WTC11 (cell line): ENCODE measurements at regions not wholly inside any gene's neighbourhood (a gene's known extent, or its start where the extent isn't known, plus 50 kb on each side); places are given as distances from the start of the nearest gene placed in this dataset.

Source experiments
- ATAC-seq: fragments of 200-7000 bp; cut with Tn5 transposase; 2 replicates; pipeline ENCODE4 v1.10.0; 2021; ENCODE audit warnings: mild to moderate bottlenecking, moderate library complexity
- CTCF ChIA-PET: fragments of 300-600 bp; sonication (Branson Sonifier 250); formaldehyde crosslinking; loops from one replicate; lab custom pipeline; 2021; ENCODE audit warnings: antibody characterized with exemption; lab: Charles Lee
- POLR2A ChIA-PET: fragments of 350-600 bp; sonication (Branson Sonifier 250); formaldehyde crosslinking; loops from one replicate; lab custom pipeline; 2021; ENCODE audit warnings: antibody characterized with exemption; lab: Charles Lee
- DNase-seq: peaks from one replicate; pipeline ENCODE4 v3.0.0; 2021; ENCODE audit warnings: low spot score
- H3K27ac Mint-ChIP-seq: 2 replicates; pipeline ENCODE4 v1.8.0; 2021; ENCODE audit warnings: mixed read lengths
- H3K27me3 Mint-ChIP-seq: 2 replicates; pipeline ENCODE4 v1.8.0; 2021; ENCODE audit warnings: low read depth, mild to moderate bottlenecking, moderate library complexity, mixed read lengths
- H3K36me3 Mint-ChIP-seq: 2 replicates; pipeline ENCODE4 v1.8.0; 2021; ENCODE audit warnings: mixed read lengths
- H3K4me1 Mint-ChIP-seq: 2 replicates; pipeline ENCODE4 v1.8.0; 2022; ENCODE audit warnings: mixed read lengths
- H3K4me3 Mint-ChIP-seq: 2 replicates; pipeline ENCODE4 v1.8.0; 2021; ENCODE audit warnings: mild to moderate bottlenecking, moderate library complexity, mixed read lengths
- H3K9me3 Mint-ChIP-seq: 2 replicates; pipeline ENCODE4 v1.8.0; 2021; ENCODE audit warnings: mixed read lengths
- ATF1 ChIP-seq: sonication (generic); formaldehyde crosslinking; IDR thresholded peaks from 2 replicates; pipeline ENCODE4 v1.8.1; 2023; ENCODE audit warnings: mild to moderate bottlenecking, moderate library complexity, missing genetic modification reagents
- GABPB1 ChIP-seq: sonication (generic); formaldehyde crosslinking; IDR thresholded peaks from 2 replicates; pipeline ENCODE4 v1.8.1; 2023; ENCODE audit warnings: mild to moderate bottlenecking, missing genetic modification reagents
- GRHL2 ChIP-seq: fragments of 250-450 bp; sonication (Bioruptor Pico); IDR thresholded peaks from 2 replicates; pipeline ENCODE4 v1.8.0; 2022; ENCODE audit warnings: mild to moderate bottlenecking, moderate library complexity; ENCODE audit not compliant: insufficient replicate concordance, severe bottlenecking
- GTF2I ChIP-seq: fragments of 250-450 bp; sonication (Bioruptor Pico); conservative IDR thresholded peaks from 2 replicates; pipeline ENCODE4 v1.4.0; 2021; ENCODE audit warnings: mild to moderate bottlenecking
- NFATC4 ChIP-seq: fragments of 250-450 bp; sonication (Bioruptor Pico); IDR thresholded peaks from 2 replicates; pipeline ENCODE4 v1.9.0; 2021; ENCODE audit warnings: mild to moderate bottlenecking
- NR2C2 ChIP-seq: sonication (generic); formaldehyde crosslinking; IDR thresholded peaks from 2 replicates; pipeline ENCODE4 v1.8.0; 2022; ENCODE audit warnings: mild to moderate bottlenecking, missing genetic modification reagents
- PRRX2 ChIP-seq: fragments of 250-450 bp; sonication (Bioruptor Pico); IDR thresholded peaks from 2 replicates; pipeline ENCODE4 v1.8.0; 2021; ENCODE audit warnings: mild to moderate bottlenecking
- SMAD4 ChIP-seq: sonication (generic); formaldehyde crosslinking; IDR thresholded peaks from 2 replicates; pipeline ENCODE4 v1.8.0; 2022; ENCODE audit warnings: mild to moderate bottlenecking, missing genetic modification reagents
- ZNF219 ChIP-seq: sonication (generic); formaldehyde crosslinking; IDR thresholded peaks from 2 replicates; pipeline ENCODE4 v1.8.0; 2023; ENCODE audit warnings: missing genetic modification reagents, mild to moderate bottlenecking, borderline replicate concordance
- ZNF423 ChIP-seq: fragments of 250-450 bp; sonication (Bioruptor Pico); IDR thresholded peaks from 2 replicates; pipeline ENCODE4 v2.1.2; 2022; ENCODE audit warnings: mild to moderate bottlenecking, moderate library complexity
- TF ChIP-seq, protein P1 (sequence below): sonication (generic); formaldehyde crosslinking; IDR thresholded peaks from 2 replicates; pipeline ENCODE4 v1.8.0; 2023; ENCODE audit warnings: missing genetic modification reagents
- TF ChIP-seq, protein P2 (sequence below): fragments of 250-450 bp; sonication (Bioruptor Pico); conservative IDR thresholded peaks from 2 replicates; pipeline ENCODE4 v1.9.0; 2021; ENCODE audit warnings: mild to moderate bottlenecking
- TF ChIP-seq, protein P3 (sequence below): sonication (generic); formaldehyde crosslinking; IDR thresholded peaks from 2 replicates; pipeline ENCODE4 v1.8.0; 2022; ENCODE audit warnings: missing genetic modification reagents
- TF ChIP-seq, protein P4 (sequence below): sonication (generic); formaldehyde crosslinking; IDR thresholded peaks from 2 replicates; pipeline ENCODE4 v1.8.0; 2022; ENCODE audit warnings: mild to moderate bottlenecking, missing genetic modification reagents
- TF ChIP-seq, protein P5 (sequence below): sonication (generic); formaldehyde crosslinking; IDR thresholded peaks from 2 replicates; pipeline ENCODE4 v1.8.0; 2023; ENCODE audit warnings: mild to moderate bottlenecking, missing genetic modification reagents
- TF ChIP-seq, protein P6 (sequence below): sonication (generic); formaldehyde crosslinking; IDR thresholded peaks from 2 replicates; pipeline ENCODE4 v1.8.0; 2023; ENCODE audit warnings: missing genetic modification reagents, mild to moderate bottlenecking, borderline replicate concordance

DNA sequence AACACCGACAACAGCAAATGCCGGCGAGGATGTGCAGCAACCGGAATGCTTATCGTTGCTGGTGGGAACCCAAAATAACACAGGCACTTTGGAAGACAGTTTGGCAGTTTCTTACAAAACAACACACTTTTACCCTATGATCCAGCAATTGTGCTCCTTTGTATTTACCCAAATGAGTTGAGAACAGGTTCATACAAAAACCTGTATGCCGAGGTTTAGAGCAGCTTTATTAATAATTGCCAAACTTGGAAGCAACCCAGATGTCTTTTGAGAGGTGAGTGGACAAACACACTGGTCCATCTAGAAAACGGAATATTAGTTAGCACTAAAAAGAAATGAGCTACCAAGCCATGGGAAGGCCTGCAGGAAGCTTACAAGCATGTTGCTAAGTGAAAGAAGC lies 118.9 kb downstream of the CTTN start:
- ChIA-PET CTCF (no interaction called here), POLR2A (no interaction called here)
- H3K27me3 Mint-ChIP-seq, result no peaks in the 10 kb centered on the region
- DNase-seq (no peak), ATAC-seq (no peak)
- H3K9me3 Mint-ChIP-seq, result peaks cover 21% of the 10 kb centered on the region
- H3K36me3 Mint-ChIP-seq, result peaks cover 11% of the 10 kb centered on the region
- TF ChIP-seq NFATC4 (CRISPR knock-in tag) (no peak), GRHL2 (no peak), GTF2I (CRISPR knock-in tag) (no peak), ZNF423 (no peak), PRRX2 (CRISPR knock-in tag) (no peak), SMAD4 (CRISPR knock-in tag) (no peak), ATF1 (CRISPR knock-in tag) (no peak), NR2C2 (CRISPR knock-in tag) (no peak), GABPB1 (CRISPR knock-in tag) (no peak), ZNF219 (CRISPR knock-in tag) (no peak)
- TF ChIP-seq, protein P1, sequence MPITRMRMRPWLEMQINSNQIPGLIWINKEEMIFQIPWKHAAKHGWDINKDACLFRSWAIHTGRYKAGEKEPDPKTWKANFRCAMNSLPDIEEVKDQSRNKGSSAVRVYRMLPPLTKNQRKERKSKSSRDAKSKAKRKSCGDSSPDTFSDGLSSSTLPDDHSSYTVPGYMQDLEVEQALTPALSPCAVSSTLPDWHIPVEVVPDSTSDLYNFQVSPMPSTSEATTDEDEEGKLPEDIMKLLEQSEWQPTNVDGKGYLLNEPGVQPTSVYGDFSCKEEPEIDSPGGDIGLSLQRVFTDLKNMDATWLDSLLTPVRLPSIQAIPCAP, result no peak
- TF ChIP-seq, protein P2, sequence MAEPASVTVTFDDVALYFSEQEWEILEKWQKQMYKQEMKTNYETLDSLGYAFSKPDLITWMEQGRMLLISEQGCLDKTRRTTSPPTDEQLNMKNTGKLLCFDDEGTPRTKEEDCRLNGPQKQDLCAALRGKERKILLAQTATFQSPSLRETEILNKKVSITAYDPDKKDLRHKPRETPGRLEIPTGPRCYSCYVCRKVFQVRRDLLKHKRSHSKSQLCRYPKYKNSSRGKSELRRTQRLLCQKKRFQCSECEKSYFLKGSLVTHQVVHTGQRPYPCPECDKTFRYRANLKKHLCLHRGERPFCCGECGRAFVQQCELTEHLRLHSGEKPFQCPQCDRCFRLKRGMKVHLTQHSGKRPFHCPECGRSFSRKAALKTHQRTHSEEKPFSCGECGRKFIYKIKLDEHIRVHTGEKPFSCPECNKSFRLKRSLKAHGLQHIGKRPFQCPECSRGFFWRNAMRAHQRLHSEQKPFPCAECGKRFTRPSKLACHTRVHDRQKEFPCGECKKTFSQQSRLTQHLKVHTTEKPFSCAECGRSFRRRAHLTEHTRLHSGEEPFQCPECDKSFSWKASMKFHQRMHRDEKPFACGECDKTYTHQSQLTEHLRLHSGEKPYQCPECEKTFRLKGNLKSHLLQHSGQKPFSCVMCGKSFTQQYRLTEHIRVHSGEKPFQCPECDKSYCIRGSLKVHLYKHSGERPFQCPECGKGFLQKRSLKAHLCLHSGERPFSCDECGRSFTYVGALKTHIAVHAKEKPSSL (CRISPR knock-in tag), result no peak
- TF ChIP-seq, protein P3, sequence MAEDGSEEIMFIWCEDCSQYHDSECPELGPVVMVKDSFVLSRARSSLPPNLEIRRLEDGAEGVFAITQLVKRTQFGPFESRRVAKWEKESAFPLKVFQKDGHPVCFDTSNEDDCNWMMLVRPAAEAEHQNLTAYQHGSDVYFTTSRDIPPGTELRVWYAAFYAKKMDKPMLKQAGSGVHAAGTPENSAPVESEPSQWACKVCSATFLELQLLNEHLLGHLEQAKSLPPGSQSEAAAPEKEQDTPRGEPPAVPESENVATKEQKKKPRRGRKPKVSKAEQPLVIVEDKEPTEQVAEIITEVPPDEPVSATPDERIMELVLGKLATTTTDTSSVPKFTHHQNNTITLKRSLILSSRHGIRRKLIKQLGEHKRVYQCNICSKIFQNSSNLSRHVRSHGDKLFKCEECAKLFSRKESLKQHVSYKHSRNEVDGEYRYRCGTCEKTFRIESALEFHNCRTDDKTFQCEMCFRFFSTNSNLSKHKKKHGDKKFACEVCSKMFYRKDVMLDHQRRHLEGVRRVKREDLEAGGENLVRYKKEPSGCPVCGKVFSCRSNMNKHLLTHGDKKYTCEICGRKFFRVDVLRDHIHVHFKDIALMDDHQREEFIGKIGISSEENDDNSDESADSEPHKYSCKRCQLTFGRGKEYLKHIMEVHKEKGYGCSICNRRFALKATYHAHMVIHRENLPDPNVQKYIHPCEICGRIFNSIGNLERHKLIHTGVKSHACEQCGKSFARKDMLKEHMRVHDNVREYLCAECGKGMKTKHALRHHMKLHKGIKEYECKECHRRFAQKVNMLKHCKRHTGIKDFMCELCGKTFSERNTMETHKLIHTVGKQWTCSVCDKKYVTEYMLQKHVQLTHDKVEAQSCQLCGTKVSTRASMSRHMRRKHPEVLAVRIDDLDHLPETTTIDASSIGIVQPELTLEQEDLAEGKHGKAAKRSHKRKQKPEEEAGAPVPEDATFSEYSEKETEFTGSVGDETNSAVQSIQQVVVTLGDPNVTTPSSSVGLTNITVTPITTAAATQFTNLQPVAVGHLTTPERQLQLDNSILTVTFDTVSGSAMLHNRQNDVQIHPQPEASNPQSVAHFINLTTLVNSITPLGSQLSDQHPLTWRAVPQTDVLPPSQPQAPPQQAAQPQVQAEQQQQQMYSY (CRISPR knock-in tag), result no peak
- TF ChIP-seq, protein P4, sequence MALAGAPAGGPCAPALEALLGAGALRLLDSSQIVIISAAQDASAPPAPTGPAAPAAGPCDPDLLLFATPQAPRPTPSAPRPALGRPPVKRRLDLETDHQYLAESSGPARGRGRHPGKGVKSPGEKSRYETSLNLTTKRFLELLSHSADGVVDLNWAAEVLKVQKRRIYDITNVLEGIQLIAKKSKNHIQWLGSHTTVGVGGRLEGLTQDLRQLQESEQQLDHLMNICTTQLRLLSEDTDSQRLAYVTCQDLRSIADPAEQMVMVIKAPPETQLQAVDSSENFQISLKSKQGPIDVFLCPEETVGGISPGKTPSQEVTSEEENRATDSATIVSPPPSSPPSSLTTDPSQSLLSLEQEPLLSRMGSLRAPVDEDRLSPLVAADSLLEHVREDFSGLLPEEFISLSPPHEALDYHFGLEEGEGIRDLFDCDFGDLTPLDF, result no peak
- TF ChIP-seq, protein P5, sequence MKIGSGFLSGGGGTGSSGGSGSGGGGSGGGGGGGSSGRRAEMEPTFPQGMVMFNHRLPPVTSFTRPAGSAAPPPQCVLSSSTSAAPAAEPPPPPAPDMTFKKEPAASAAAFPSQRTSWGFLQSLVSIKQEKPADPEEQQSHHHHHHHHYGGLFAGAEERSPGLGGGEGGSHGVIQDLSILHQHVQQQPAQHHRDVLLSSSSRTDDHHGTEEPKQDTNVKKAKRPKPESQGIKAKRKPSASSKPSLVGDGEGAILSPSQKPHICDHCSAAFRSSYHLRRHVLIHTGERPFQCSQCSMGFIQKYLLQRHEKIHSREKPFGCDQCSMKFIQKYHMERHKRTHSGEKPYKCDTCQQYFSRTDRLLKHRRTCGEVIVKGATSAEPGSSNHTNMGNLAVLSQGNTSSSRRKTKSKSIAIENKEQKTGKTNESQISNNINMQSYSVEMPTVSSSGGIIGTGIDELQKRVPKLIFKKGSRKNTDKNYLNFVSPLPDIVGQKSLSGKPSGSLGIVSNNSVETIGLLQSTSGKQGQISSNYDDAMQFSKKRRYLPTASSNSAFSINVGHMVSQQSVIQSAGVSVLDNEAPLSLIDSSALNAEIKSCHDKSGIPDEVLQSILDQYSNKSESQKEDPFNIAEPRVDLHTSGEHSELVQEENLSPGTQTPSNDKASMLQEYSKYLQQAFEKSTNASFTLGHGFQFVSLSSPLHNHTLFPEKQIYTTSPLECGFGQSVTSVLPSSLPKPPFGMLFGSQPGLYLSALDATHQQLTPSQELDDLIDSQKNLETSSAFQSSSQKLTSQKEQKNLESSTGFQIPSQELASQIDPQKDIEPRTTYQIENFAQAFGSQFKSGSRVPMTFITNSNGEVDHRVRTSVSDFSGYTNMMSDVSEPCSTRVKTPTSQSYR (CRISPR knock-in tag), result no peak
- TF ChIP-seq, protein P6, sequence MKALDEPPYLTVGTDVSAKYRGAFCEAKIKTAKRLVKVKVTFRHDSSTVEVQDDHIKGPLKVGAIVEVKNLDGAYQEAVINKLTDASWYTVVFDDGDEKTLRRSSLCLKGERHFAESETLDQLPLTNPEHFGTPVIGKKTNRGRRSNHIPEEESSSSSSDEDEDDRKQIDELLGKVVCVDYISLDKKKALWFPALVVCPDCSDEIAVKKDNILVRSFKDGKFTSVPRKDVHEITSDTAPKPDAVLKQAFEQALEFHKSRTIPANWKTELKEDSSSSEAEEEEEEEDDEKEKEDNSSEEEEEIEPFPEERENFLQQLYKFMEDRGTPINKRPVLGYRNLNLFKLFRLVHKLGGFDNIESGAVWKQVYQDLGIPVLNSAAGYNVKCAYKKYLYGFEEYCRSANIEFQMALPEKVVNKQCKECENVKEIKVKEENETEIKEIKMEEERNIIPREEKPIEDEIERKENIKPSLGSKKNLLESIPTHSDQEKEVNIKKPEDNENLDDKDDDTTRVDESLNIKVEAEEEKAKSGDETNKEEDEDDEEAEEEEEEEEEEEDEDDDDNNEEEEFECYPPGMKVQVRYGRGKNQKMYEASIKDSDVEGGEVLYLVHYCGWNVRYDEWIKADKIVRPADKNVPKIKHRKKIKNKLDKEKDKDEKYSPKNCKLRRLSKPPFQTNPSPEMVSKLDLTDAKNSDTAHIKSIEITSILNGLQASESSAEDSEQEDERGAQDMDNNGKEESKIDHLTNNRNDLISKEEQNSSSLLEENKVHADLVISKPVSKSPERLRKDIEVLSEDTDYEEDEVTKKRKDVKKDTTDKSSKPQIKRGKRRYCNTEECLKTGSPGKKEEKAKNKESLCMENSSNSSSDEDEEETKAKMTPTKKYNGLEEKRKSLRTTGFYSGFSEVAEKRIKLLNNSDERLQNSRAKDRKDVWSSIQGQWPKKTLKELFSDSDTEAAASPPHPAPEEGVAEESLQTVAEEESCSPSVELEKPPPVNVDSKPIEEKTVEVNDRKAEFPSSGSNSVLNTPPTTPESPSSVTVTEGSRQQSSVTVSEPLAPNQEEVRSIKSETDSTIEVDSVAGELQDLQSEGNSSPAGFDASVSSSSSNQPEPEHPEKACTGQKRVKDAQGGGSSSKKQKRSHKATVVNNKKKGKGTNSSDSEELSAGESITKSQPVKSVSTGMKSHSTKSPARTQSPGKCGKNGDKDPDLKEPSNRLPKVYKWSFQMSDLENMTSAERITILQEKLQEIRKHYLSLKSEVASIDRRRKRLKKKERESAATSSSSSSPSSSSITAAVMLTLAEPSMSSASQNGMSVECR (CRISPR knock-in tag), result no peak
- H3K4me3 Mint-ChIP-seq, result no peak overlapping the region
- H3K4me1 Mint-ChIP-seq, result peaks cover 30% of the 10 kb centered on the region
- no peak overlapping the region for H3K27ac Mint-ChIP-seq
